ENCODE measurements at regions not wholly inside any gene's neighbourhood (a gene's known extent, or its start where the extent isn't known, plus 50 kb on each side); places are given as distances from the start of the nearest gene placed in this dataset.

DNA sequence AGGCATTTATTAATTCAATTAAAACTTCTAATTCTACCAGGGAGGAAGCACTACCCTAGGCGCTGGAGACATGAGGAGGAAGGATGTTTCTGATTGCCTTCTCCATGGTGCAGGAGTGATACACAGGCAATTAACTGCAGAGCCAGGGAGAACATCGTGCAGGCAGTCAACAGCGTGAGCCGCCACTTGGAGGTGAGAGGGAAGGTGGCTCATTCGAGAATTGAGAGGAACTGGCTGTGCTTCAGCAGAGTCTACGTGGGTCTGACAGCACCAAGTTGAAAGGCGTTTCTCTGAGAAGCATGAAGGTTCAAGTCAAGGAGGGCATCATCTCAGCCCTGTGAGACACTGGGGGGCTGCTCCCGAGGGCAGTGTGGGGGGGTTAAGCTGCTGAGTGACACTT, 388.7 kb upstream of the MYT1L start:
- no peak overlapping the region for H3K4me3 Mint-ChIP-seq (ENCODE audit: unreplicated experiment)
- H3K27ac Mint-ChIP-seq (ENCODE audit: low read depth, unreplicated experiment) = no peak overlapping the region
- peaks cover 23% of the 10 kb centered on the region for H3K9me3 Mint-ChIP-seq (ENCODE audit: unreplicated experiment)
- H3K36me3 Mint-ChIP-seq (ENCODE audit: insufficient read depth, unreplicated experiment) = no peaks in the 10 kb centered on the region
- DNase-seq (ENCODE audit: unreplicated experiment) = no peak
- CTCF ChIA-PET = no interaction called here
- POLR2A ChIA-PET = no interaction called here
- intact Hi-C loops (cut with micrococcal nuclease) = no loop called here
- H3K27me3 Mint-ChIP-seq (ENCODE audit: insufficient read depth, unreplicated experiment) = peaks cover 24% of the 10 kb centered on the region
- no peaks in the 10 kb centered on the region for H3K4me1 Mint-ChIP-seq (ENCODE audit: insufficient read depth, unreplicated experiment)
- no TSS peak for BruUV-seq (replicated peaks)
- TF ChIP-seq, protein P1, sequence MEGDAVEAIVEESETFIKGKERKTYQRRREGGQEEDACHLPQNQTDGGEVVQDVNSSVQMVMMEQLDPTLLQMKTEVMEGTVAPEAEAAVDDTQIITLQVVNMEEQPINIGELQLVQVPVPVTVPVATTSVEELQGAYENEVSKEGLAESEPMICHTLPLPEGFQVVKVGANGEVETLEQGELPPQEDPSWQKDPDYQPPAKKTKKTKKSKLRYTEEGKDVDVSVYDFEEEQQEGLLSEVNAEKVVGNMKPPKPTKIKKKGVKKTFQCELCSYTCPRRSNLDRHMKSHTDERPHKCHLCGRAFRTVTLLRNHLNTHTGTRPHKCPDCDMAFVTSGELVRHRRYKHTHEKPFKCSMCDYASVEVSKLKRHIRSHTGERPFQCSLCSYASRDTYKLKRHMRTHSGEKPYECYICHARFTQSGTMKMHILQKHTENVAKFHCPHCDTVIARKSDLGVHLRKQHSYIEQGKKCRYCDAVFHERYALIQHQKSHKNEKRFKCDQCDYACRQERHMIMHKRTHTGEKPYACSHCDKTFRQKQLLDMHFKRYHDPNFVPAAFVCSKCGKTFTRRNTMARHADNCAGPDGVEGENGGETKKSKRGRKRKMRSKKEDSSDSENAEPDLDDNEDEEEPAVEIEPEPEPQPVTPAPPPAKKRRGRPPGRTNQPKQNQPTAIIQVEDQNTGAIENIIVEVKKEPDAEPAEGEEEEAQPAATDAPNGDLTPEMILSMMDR (IDR thresholded peaks at IDR 0.05; ENCODE audit: unreplicated experiment) = no peak

DNA sequence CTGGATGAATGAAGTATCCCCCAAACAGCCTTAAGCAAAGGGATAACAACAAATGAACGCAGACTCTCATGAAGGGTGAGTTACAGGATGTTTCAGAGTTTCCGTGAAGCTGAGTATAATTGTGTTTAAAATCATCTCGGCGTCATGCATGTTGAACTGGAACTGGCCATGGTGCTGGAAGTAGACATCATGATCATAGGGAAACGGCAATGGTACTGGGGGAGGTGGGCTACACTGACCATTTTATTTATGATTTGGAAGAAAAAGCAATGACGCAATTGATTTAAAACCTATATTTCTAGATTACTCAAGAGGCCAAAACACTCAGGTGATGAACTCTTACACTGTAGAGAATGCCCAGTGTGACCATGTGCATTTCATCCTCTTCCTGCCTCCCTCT, 387.9 kb upstream of the MYT1L start:
- Mint-ChIP-seq H3K27ac (ENCODE audit: low read depth, unreplicated experiment) (no peak overlapping the region), H3K4me3 (ENCODE audit: unreplicated experiment) (no peak overlapping the region), H3K4me1 (ENCODE audit: insufficient read depth, unreplicated experiment) (no peaks in the 10 kb centered on the region), H3K27me3 (ENCODE audit: insufficient read depth, unreplicated experiment) (peaks cover 24% of the 10 kb centered on the region), H3K9me3 (ENCODE audit: unreplicated experiment) (peaks cover 23% of the 10 kb centered on the region), H3K36me3 (ENCODE audit: insufficient read depth, unreplicated experiment) (no peaks in the 10 kb centered on the region)
- intact Hi-C loops (cut with micrococcal nuclease) = no loop called here
- ChIA-PET POLR2A (no interaction called here), CTCF (interaction anchor here (0.7 kb wide), 1 partner anchor 1406 kb away, joined by 4 read pairs; no protein-coding TSS in a partner anchor)
- DNase-seq (ENCODE audit: unreplicated experiment) = no peak
- TF ChIP-seq, protein P1 (IDR thresholded peaks at IDR 0.05; ENCODE audit: unreplicated experiment) = no peak
- no TSS peak for BruUV-seq (replicated peaks)

DNA sequence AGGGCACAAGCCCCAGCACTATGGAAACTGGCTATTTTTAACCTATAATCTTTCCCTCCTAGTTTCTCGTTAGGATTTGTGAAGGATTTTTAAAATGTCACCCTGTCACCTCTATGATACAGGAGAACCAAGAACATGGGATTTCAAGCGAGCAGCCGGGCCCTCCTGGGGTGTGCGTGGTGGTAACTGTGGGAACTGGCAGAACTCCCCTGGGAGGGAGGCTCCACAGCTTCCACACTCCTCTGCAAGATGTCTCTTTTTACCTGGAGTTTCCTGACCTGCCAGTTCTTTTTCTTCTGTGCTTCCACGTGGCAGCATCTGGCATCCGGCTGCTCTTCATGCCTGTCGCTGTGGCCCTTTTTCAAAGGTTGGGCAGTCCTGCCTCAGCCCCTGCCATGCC, 386.3 kb upstream of the MYT1L start:
- BruUV-seq (replicated peaks) = no TSS peak
- ChIA-PET CTCF (no interaction called here), POLR2A (no interaction called here)
- Mint-ChIP-seq H3K9me3 (ENCODE audit: unreplicated experiment) (peaks cover 23% of the 10 kb centered on the region), H3K36me3 (ENCODE audit: insufficient read depth, unreplicated experiment) (no peaks in the 10 kb centered on the region), H3K4me3 (ENCODE audit: unreplicated experiment) (no peak overlapping the region), H3K4me1 (ENCODE audit: insufficient read depth, unreplicated experiment) (no peaks in the 10 kb centered on the region), H3K27ac (ENCODE audit: low read depth, unreplicated experiment) (no peak overlapping the region), H3K27me3 (ENCODE audit: insufficient read depth, unreplicated experiment) (peaks cover 32% of the 10 kb centered on the region)
- TF ChIP-seq, protein P1 (IDR thresholded peaks at IDR 0.05; ENCODE audit: unreplicated experiment) = no peak
- no peak for DNase-seq (ENCODE audit: unreplicated experiment)
- intact Hi-C loops (cut with micrococcal nuclease) = no loop called here

DNA sequence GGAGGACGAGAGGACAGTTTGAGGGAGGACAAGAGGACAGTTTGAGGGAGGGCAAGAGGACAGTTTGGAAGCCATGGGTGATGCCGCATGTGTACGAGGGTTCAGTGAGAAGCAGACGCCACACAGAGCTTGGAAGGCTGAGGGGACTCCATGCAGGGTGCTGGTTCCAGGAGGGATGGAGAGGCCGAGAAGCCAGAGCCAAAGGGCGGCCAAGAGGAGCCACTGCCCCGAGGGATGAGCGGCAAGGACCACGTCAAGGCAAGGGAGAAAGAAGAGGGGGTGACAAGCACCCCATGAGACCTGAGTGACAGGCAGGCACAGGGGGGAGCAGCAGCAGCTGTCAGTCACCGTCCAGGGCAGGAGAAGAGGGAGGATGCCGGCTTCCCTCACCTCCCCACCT, 385.7 kb upstream of the MYT1L start:
- DNase-seq (ENCODE audit: unreplicated experiment) = no peak
- peaks cover 23% of the 10 kb centered on the region for H3K9me3 Mint-ChIP-seq (ENCODE audit: unreplicated experiment)
- TF ChIP-seq, protein P1 (IDR thresholded peaks at IDR 0.05; ENCODE audit: unreplicated experiment) = no peak
- H3K27ac Mint-ChIP-seq (ENCODE audit: low read depth, unreplicated experiment) = no peak overlapping the region
- H3K4me1 Mint-ChIP-seq (ENCODE audit: insufficient read depth, unreplicated experiment) = no peaks in the 10 kb centered on the region
- CTCF ChIA-PET = no interaction called here
- POLR2A ChIA-PET = no interaction called here
- H3K4me3 Mint-ChIP-seq (ENCODE audit: unreplicated experiment) = no peak overlapping the region
- no peaks in the 10 kb centered on the region for H3K36me3 Mint-ChIP-seq (ENCODE audit: insufficient read depth, unreplicated experiment)
- no TSS peak for BruUV-seq (replicated peaks)
- H3K27me3 Mint-ChIP-seq (ENCODE audit: insufficient read depth, unreplicated experiment) = peaks cover 38% of the 10 kb centered on the region
- intact Hi-C loops (cut with micrococcal nuclease) = no loop called here

All from MCF 10A (cell line).